Renal cortical epithelial cell (primary cell): ENCODE measurements at regions not wholly inside any gene's neighbourhood (a gene's known extent, or its start where the extent isn't known, plus 50 kb on each side); places are given as distances from the start of the nearest gene placed in this dataset.

Experiments
- DNase-seq: peaks from one replicate; pipeline ENCODE4 v3.0.0-alpha.2; 2011; ENCODE audit warnings: low read depth

DNA sequence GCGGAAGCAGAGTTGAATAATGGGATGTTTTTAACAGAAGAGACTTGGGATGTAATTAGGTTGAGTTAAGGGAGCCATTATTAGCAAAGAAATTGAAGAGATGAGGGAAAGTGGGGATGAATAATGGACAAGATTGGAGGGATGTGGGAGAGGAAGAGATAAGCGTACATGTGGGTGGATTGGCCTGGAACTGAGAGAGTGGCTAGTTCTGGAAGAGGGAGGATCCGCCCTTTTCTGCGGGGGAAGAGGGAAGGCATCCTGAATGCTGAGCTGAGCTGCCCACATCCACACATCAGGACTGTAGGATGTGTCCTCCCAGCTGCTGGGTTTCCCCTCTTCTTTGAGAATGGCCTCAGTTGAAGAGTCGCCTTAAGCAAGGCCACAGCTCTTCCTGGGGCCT lies 68.3 kb upstream of the CADM1 start:
- DNase-seq, result no peak

DNA sequence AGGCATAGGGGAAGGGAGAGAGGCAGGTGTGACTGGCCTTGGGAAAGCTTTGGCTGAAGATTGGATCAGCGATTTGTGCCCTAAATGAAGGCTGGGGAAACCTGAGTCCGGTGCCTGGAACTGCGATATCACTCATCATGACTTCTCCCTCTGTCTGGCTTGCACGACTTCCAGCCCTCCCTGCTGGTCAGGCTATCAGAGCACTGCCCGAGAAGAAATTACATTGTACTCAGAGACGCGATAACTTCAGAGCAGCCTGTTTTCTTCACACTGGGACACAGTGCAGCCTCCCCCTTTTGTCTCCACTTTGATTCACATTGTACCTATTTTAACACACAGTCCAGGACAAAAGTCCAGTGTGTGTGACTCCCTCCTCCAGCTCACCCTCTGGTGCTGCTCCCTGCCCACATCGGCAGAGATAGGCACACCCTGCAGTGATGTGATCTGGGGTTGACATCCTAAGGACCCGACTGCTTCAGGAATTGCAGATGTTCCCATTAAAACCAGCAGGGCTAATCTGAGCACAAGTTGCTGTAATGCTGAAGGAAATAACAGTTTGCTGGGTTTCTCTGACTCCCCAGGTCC lies 62.1 kb upstream of the CADM1 start:
- no peak for DNase-seq

DNA sequence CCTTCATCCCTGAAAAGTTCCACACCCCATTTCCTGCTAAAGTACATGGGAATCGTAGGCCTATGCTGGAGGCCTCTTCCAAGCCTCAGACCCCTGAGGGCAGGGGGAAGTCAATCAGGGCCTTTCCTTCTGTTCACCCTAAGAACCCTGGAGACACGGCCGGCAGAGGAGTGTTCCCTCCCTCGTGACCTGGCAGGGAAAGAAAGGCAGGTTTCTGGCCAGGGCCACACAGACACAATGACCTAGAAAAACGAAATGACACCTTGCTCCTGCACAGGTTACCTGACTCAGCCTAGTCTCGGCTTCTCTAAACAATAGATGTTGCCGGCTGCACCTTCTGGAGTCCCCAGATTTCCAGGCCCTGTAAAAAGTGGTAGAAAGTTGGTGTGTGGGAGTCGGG lies 60.6 kb upstream of the CADM1 start:
- no peak for DNase-seq

DNA sequence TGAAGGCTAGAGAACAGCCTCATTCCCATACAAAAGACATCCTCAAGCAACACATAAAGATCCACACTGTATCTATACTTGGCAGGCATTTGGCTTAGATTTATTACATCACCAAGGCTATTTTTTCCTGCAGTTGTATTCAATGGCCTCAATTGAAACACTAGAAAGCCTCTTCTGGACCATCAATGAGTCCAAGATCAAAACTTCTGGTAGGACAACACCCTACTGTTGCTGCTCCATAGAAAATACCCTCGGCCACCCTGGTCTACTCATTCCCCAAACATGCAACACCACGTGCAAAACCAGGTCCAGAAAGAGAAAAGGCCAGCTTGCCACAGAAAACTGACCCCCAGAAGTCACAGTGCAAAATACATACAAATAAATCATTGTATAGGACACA lies 56.9 kb upstream of the CADM1 start:
- no peak for DNase-seq

DNA sequence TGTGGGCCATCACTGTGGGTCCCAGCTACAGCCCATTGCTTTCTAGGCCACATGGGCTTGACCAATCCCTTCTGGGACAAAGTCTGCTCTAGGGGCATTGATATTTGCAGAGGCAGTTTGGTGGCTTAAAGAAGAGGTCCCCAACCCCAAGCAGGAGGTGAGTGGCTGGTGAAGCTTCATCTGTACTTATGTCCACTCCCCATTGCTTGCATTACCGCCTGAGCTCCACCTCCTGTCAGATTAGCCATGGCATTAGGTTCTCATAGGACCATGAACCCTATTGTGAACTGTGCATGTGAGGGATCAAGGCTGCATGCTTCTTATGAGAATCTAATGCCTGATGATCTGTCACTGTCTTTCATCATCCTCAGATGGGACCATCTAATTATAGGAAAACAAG lies 54.4 kb upstream of the CADM1 start:
- DNase-seq, result no peak

DNA sequence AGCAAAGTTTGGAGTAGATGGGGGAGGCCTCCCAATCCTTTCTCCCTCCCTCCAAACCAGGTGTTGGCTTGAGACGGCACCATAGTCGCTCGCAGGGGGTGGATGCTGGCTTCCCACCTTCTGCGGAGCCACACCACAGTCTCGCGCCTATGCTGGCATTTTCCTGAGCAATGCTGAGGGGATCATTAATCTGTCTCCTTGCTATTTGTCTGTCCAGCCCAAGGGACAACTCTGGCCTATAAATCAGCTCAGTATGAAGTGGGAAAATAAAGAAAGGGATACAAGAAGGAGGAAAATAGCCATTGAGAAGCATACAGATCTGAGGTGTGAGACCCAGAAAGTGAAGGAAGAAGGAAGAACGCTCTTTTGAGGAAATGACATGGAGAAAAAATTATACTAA lies 53.5 kb upstream of the CADM1 start:
- DNase-seq, result no peak

DNA sequence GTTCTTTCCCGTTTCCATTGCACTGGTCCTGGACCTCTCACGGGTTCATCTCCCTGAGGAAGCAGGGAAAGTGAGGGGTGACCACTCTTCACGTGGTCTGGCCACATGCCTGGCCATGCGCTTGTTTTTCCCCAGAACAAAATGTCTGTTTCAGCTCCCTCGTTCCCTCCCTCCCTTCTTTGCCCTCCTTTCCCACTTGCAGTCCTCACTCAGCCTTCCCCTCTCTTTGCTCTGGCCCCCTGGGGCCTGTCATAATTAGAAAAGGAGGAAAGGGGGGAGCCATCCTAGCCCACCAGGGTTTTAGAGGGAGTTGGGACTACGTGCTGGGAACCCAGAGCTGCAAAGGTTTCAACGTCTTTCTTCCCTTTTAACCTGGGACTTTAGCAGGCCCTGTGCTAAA lies 52.8 kb upstream of the CADM1 start:
- DNase-seq, result no peak

DNA sequence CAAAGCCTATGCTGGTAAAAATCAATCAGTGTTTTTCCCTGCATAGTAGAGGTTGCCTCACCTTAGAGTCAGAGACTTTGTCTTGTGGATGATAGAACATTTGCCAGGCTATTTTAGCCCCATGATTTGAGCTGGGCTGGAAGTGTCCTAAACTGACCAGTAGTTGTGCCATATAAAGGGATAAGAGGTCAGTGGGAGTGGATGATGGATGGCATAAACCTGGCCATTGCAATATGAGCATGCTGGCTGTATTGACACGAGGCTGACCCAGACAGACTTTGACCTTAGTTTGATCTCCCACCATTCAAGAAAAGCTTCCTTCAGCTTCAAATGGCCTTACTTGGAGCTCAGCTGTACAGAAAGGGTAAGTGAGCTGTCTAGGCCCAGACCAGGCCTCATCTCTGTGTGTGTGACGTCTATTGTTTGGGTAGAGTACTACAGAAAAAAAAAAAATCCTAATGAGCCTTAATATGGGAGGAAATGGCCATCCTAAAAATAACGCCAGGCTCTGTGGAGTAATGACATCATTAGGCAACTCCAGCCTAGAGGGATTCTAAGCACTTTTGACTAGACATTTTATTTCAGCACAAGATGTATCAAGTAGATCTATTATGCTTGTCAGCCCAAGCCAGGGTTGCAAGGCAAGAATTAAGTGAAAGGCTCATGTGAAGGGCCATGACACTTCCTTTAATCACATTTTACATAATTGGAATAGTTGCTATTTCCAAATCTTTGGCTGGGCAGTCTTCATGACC lies 51.3 kb upstream of the CADM1 start:
- DNase-seq, result no peak
